ENCODE measurements at regions not wholly inside any gene's neighbourhood (a gene's known extent, or its start where the extent isn't known, plus 50 kb on each side); places are given as distances from the start of the nearest gene placed in this dataset.

GRCh38 chr20:21021472-21021790 is 84.7 kb downstream of the LINC00237 start:
- no peaks in the 10 kb centered on the region for H3K79me2 ChIP-seq (ENCODE audit: low read length)

GRCh38 chr20:21020659-21021471 is 85.3 kb downstream of the LINC00237 start:
- no peaks in the 10 kb centered on the region for H3K36me3 ChIP-seq (ENCODE audit: insufficient read depth, low read length)
- no peaks in the 10 kb centered on the region for H3K4me1 ChIP-seq (ENCODE audit: low read length)
- no peak overlapping the region for H3K27ac ChIP-seq (ENCODE audit: low read length)
- DNase-seq = no peak
- no peak overlapping the region for H3K4me2 ChIP-seq (ENCODE audit: low read depth, low read length, poor library complexity, severe bottlenecking)
- H4K20me1 ChIP-seq (ENCODE audit: insufficient read depth, low read depth, low read length) = no peaks in the 10 kb centered on the region
- no peaks in the 10 kb centered on the region for H3K9me3 ChIP-seq (ENCODE audit: low read length)
- H3K79me2 ChIP-seq (ENCODE audit: low read length) = no peaks in the 10 kb centered on the region
- H3K9ac ChIP-seq (ENCODE audit: low read length) = no peak overlapping the region
- H2AFZ ChIP-seq (ENCODE audit: low read length) = no peak overlapping the region
- no peaks in the 10 kb centered on the region for H3K9me2 ChIP-seq (replicated peaks; ENCODE audit: insufficient read depth, low read length)
- no peak overlapping the region for H3K4me3 ChIP-seq (ENCODE audit: low read length)
- H3K27me3 ChIP-seq (ENCODE audit: low read length) = no peaks in the 10 kb centered on the region

More at GRCh38 chr20:21021472-21021790, 84.7 kb downstream of the LINC00237 start:
- Histone ChIP-seq H3K9me2 (replicated peaks; ENCODE audit: insufficient read depth, low read length) (no peaks in the 10 kb centered on the region), H3K4me3 (ENCODE audit: low read length) (no peak overlapping the region), H3K4me2 (ENCODE audit: low read depth, low read length, poor library complexity, severe bottlenecking) (no peak overlapping the region), H3K36me3 (ENCODE audit: insufficient read depth, low read length) (no peaks in the 10 kb centered on the region), H3K9ac (ENCODE audit: low read length) (no peak overlapping the region), H3K27me3 (ENCODE audit: low read length) (no peaks in the 10 kb centered on the region), H4K20me1 (ENCODE audit: insufficient read depth, low read depth, low read length) (no peaks in the 10 kb centered on the region), H2AFZ (ENCODE audit: low read length) (no peak overlapping the region), H3K27ac (ENCODE audit: low read length) (no peak overlapping the region), H3K4me1 (ENCODE audit: low read length) (no peaks in the 10 kb centered on the region), H3K9me3 (ENCODE audit: low read length) (no peaks in the 10 kb centered on the region)
- DNase-seq = no peak

- H3K9ac ChIP-seq (ENCODE audit: low read length) = no peak overlapping the region
- H3K4me3 ChIP-seq (ENCODE audit: low read length) = no peak overlapping the region
- H3K36me3 ChIP-seq (ENCODE audit: insufficient read depth, low read length) = no peaks in the 10 kb centered on the region
- no peak for DNase-seq
- H4K20me1 ChIP-seq (ENCODE audit: insufficient read depth, low read depth, low read length) = no peaks in the 10 kb centered on the region
- no peak overlapping the region for H3K27ac ChIP-seq (ENCODE audit: low read length)
- no peaks in the 10 kb centered on the region for H3K27me3 ChIP-seq (ENCODE audit: low read length)
- H3K4me1 ChIP-seq (ENCODE audit: low read length) = no peaks in the 10 kb centered on the region
- no peaks in the 10 kb centered on the region for H3K9me2 ChIP-seq (replicated peaks; ENCODE audit: insufficient read depth, low read length)
- no peak overlapping the region for H2AFZ ChIP-seq (ENCODE audit: low read length)
- H3K79me2 ChIP-seq (ENCODE audit: low read length) = no peaks in the 10 kb centered on the region
- H3K4me2 ChIP-seq (ENCODE audit: low read depth, low read length, poor library complexity, severe bottlenecking) = no peak overlapping the region
- no peaks in the 10 kb centered on the region for H3K9me3 ChIP-seq (ENCODE audit: low read length)
Measured at GRCh38 chr20:21019814-21020658, 86.1 kb downstream of the LINC00237 start.

- Histone ChIP-seq H3K27me3 (ENCODE audit: low read length) (no peaks in the 10 kb centered on the region), H2AFZ (ENCODE audit: low read length) (no peak overlapping the region), H3K36me3 (ENCODE audit: insufficient read depth, low read length) (no peaks in the 10 kb centered on the region), H3K79me2 (ENCODE audit: low read length) (no peaks in the 10 kb centered on the region), H3K4me3 (ENCODE audit: low read length) (no peak overlapping the region), H3K9me2 (replicated peaks; ENCODE audit: insufficient read depth, low read length) (no peaks in the 10 kb centered on the region), H3K4me1 (ENCODE audit: low read length) (no peaks in the 10 kb centered on the region), H3K4me2 (ENCODE audit: low read depth, low read length, poor library complexity, severe bottlenecking) (no peak overlapping the region), H3K9me3 (ENCODE audit: low read length) (no peaks in the 10 kb centered on the region), H4K20me1 (ENCODE audit: insufficient read depth, low read depth, low read length) (no peaks in the 10 kb centered on the region), H3K27ac (ENCODE audit: low read length) (no peak overlapping the region), H3K9ac (ENCODE audit: low read length) (no peak overlapping the region)
- no peak for DNase-seq
Measured at GRCh38 chr20:21019468-21019813, 86.7 kb downstream of the LINC00237 start.

GRCh38 chr20:21018576-21018975 is 87.6 kb downstream of the LINC00237 start:
- Histone ChIP-seq H4K20me1 (ENCODE audit: insufficient read depth, low read depth, low read length) (no peaks in the 10 kb centered on the region), H3K27ac (ENCODE audit: low read length) (no peak overlapping the region), H3K4me2 (ENCODE audit: low read depth, low read length, poor library complexity, severe bottlenecking) (no peak overlapping the region), H3K9ac (ENCODE audit: low read length) (no peak overlapping the region), H3K4me1 (ENCODE audit: low read length) (no peaks in the 10 kb centered on the region), H3K9me3 (ENCODE audit: low read length) (no peaks in the 10 kb centered on the region), H3K36me3 (ENCODE audit: insufficient read depth, low read length) (no peaks in the 10 kb centered on the region), H3K27me3 (ENCODE audit: low read length) (no peaks in the 10 kb centered on the region), H3K4me3 (ENCODE audit: low read length) (no peak overlapping the region), H3K79me2 (ENCODE audit: low read length) (no peaks in the 10 kb centered on the region), H2AFZ (ENCODE audit: low read length) (no peak overlapping the region), H3K9me2 (replicated peaks; ENCODE audit: insufficient read depth, low read length) (no peaks in the 10 kb centered on the region)
- no peak for DNase-seq

- Histone ChIP-seq H3K4me2 (ENCODE audit: low read depth, low read length, poor library complexity, severe bottlenecking) (no peak overlapping the region), H2AFZ (ENCODE audit: low read length) (no peak overlapping the region), H3K9ac (ENCODE audit: low read length) (no peak overlapping the region), H3K27me3 (ENCODE audit: low read length) (no peaks in the 10 kb centered on the region), H3K36me3 (ENCODE audit: insufficient read depth, low read length) (no peaks in the 10 kb centered on the region), H3K9me3 (ENCODE audit: low read length) (no peaks in the 10 kb centered on the region), H3K4me3 (ENCODE audit: low read length) (no peak overlapping the region), H3K4me1 (ENCODE audit: low read length) (no peaks in the 10 kb centered on the region), H4K20me1 (ENCODE audit: insufficient read depth, low read depth, low read length) (no peaks in the 10 kb centered on the region), H3K9me2 (replicated peaks; ENCODE audit: insufficient read depth, low read length) (no peaks in the 10 kb centered on the region), H3K79me2 (ENCODE audit: low read length) (no peaks in the 10 kb centered on the region), H3K27ac (ENCODE audit: low read length) (no peak overlapping the region)
- no peak for DNase-seq
Measured at GRCh38 chr20:21017528-21018085, 88.6 kb downstream of the LINC00237 start.

- no peaks in the 10 kb centered on the region for H3K36me3 ChIP-seq (ENCODE audit: insufficient read depth, low read length)
- H3K4me3 ChIP-seq (ENCODE audit: low read length) = no peak overlapping the region
- H3K4me2 ChIP-seq (ENCODE audit: low read depth, low read length, poor library complexity, severe bottlenecking) = no peak overlapping the region
- H3K9me3 ChIP-seq (ENCODE audit: low read length) = no peaks in the 10 kb centered on the region
- no peaks in the 10 kb centered on the region for H3K27me3 ChIP-seq (ENCODE audit: low read length)
- no peaks in the 10 kb centered on the region for H3K4me1 ChIP-seq (ENCODE audit: low read length)
- no peak overlapping the region for H2AFZ ChIP-seq (ENCODE audit: low read length)
- no peak for DNase-seq
- H3K9ac ChIP-seq (ENCODE audit: low read length) = no peak overlapping the region
- no peaks in the 10 kb centered on the region for H4K20me1 ChIP-seq (ENCODE audit: insufficient read depth, low read depth, low read length)
- H3K79me2 ChIP-seq (ENCODE audit: low read length) = no peaks in the 10 kb centered on the region
- H3K27ac ChIP-seq (ENCODE audit: low read length) = no peak overlapping the region
- H3K9me2 ChIP-seq (replicated peaks; ENCODE audit: insufficient read depth, low read length) = no peaks in the 10 kb centered on the region
Measured at GRCh38 chr20:21016751-21017150, 89.4 kb downstream of the LINC00237 start.

GRCh38 chr20:21014528-21014927 is 91.6 kb downstream of the LINC00237 start:
- H3K27me3 ChIP-seq (ENCODE audit: low read length) = no peaks in the 10 kb centered on the region
- no peaks in the 10 kb centered on the region for H3K36me3 ChIP-seq (ENCODE audit: insufficient read depth, low read length)
- no peaks in the 10 kb centered on the region for H3K4me1 ChIP-seq (ENCODE audit: low read length)
- H3K4me3 ChIP-seq (ENCODE audit: low read length) = no peak overlapping the region
- H3K9me3 ChIP-seq (ENCODE audit: low read length) = no peaks in the 10 kb centered on the region
- no peak overlapping the region for H3K9ac ChIP-seq (ENCODE audit: low read length)
- H3K9me2 ChIP-seq (replicated peaks; ENCODE audit: insufficient read depth, low read length) = no peaks in the 10 kb centered on the region
- no peak for DNase-seq
- H3K79me2 ChIP-seq (ENCODE audit: low read length) = no peaks in the 10 kb centered on the region
- H4K20me1 ChIP-seq (ENCODE audit: insufficient read depth, low read depth, low read length) = no peaks in the 10 kb centered on the region
- H3K27ac ChIP-seq (ENCODE audit: low read length) = no peak overlapping the region
- H3K4me2 ChIP-seq (ENCODE audit: low read depth, low read length, poor library complexity, severe bottlenecking) = no peak overlapping the region
- no peak overlapping the region for H2AFZ ChIP-seq (ENCODE audit: low read length)

Measured in Karpas-422 (cell line).